ENCODE measurements at regions not wholly inside any gene's neighbourhood (a gene's known extent, or its start where the extent isn't known, plus 50 kb on each side); places are given as distances from the start of the nearest gene placed in this dataset.

DNA sequence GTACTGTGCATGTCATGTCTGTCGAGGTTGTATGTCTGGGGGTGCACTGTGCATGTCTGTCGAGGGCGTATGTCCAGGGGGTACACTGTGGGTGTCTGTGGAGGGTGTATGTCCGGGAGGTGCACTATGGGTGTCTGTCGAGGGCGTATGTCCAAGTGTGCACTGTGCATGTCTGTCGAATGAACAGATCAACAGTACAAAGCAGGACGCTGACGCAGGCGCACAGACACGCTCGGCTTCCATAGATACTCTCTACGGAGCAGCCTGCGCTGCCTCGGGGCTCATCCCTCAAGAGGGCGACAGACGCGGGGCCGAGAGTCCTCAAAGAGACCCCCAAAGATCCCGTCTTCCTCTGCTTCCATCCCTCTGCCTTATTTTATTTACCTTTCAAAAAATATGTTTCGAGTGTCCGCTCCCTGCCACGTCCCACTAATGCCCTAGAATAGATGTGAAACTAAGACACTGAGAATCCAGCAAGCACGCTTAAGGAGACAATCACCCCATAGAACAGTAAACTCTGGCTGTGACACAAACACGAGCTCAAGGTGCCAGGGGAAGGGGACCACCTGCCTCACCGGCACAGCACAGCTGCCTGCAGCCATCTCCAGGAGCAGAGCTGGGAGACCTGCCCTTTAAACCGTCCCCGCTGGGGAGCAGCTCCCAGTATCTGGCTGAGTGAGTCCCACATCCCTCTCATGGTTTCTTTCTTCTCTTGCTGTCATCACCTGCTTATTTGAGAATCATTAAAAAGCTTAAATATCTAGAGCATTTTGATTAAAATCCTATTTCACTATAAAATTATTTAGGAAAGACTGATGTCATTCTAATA, 250.5 kb upstream of the MYT1L start:
- TF ChIP-seq, protein P1, sequence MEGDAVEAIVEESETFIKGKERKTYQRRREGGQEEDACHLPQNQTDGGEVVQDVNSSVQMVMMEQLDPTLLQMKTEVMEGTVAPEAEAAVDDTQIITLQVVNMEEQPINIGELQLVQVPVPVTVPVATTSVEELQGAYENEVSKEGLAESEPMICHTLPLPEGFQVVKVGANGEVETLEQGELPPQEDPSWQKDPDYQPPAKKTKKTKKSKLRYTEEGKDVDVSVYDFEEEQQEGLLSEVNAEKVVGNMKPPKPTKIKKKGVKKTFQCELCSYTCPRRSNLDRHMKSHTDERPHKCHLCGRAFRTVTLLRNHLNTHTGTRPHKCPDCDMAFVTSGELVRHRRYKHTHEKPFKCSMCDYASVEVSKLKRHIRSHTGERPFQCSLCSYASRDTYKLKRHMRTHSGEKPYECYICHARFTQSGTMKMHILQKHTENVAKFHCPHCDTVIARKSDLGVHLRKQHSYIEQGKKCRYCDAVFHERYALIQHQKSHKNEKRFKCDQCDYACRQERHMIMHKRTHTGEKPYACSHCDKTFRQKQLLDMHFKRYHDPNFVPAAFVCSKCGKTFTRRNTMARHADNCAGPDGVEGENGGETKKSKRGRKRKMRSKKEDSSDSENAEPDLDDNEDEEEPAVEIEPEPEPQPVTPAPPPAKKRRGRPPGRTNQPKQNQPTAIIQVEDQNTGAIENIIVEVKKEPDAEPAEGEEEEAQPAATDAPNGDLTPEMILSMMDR (IDR thresholded peaks at IDR 0.05 in 2 of 3, conservative IDR thresholded peaks at IDR 0.05 in 1 of 3; ENCODE audit: insufficient read depth in 2 of 3, low read depth in 1 of 3, low read length in 3 of 3), result no peak
- no peak for TF ChIP-seq KLF1 (tag; IDR thresholded peaks at IDR 0.05)
- TF ChIP-seq, protein P2, sequence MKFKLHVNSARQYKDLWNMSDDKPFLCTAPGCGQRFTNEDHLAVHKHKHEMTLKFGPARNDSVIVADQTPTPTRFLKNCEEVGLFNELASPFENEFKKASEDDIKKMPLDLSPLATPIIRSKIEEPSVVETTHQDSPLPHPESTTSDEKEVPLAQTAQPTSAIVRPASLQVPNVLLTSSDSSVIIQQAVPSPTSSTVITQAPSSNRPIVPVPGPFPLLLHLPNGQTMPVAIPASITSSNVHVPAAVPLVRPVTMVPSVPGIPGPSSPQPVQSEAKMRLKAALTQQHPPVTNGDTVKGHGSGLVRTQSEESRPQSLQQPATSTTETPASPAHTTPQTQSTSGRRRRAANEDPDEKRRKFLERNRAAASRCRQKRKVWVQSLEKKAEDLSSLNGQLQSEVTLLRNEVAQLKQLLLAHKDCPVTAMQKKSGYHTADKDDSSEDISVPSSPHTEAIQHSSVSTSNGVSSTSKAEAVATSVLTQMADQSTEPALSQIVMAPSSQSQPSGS (CRISPR knock-in tag; IDR thresholded peaks at IDR 0.05), result no peak

All from K562 (cell line).